ENCODE measurements at regions not wholly inside any gene's neighbourhood (a gene's known extent, or its start where the extent isn't known, plus 50 kb on each side); places are given as distances from the start of the nearest gene placed in this dataset.

DNA sequence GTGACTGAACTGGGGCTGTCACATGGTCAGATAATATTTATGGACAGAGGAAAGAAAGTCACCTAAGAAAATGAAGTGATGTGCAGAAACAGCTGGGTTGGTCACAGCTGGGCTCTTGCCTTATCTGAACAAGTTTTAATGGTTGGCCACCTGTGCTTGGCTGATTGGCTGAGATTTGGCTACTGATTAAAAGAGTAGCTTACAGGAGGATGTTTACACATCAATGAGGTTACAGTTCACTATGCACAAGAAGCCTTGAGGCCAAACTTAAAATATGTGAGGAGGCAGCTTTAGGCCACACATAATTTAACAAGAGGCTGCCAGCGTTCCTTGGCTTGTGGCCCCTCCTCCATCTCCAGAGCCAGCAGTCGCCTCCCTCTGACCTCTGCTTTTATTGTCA is 99.2 kb upstream of the C1QTNF9B start:
- H3K27ac ChIP-seq (ENCODE audit: insufficient read depth, low read depth, low read length) = no peak overlapping the region
- no peak overlapping the region for H3K9ac ChIP-seq (replicated peaks; ENCODE audit: extremely low read depth, insufficient read depth, low read length)
- CTCF ChIA-PET = interaction anchor here (0.7 to 1.2 kb wide), 2 partner anchors 24 to 36 kb away, joined by 3 read pairs; no protein-coding TSS in a partner anchor
- H3K36me3 ChIP-seq (ENCODE audit: control insufficient read depth in 2 of 2, extremely low read depth in 1 of 2, insufficient read depth in 2 of 2, low read length in 2 of 2) = no peaks in the 10 kb centered on the region
- intact Hi-C loops (cut with micrococcal nuclease) = no loop called here
- no peaks in the 10 kb centered on the region for H3K9me3 ChIP-seq (replicated peaks; ENCODE audit: control insufficient read depth, insufficient read depth, low read length)
- POLR2A ChIA-PET = no interaction called here
- H3K27me3 ChIP-seq (ENCODE audit: control insufficient read depth in 2 of 2, insufficient read depth in 2 of 2, low read length in 2 of 2) = peaks cover 0 to 3% of the 10 kb centered on the region in 2 experiments
- dilution Hi-C loops (cut with MboI; ENCODE audit: extremely low pct_ligation_motif_present, low sequenced_read_pairs) = no loop called here
- no peaks in the 10 kb centered on the region for H3K4me1 ChIP-seq (ENCODE audit: control insufficient read depth, extremely low read depth, insufficient read depth, low read length)
- H2AFZ ChIP-seq (ENCODE audit: low read depth, low read length) = no peak overlapping the region
- DNase-seq (ENCODE audit: low read depth, low spot score) = no peak
- BruUV-seq (replicated peaks) = no TSS peak
- no peaks in the 10 kb centered on the region for H3K79me2 ChIP-seq (ENCODE audit: control insufficient read depth, insufficient read depth, low read length)
- H4K20me1 ChIP-seq (replicated peaks; ENCODE audit: control insufficient read depth, extremely low read depth, insufficient read depth, low read length) = no peaks in the 10 kb centered on the region
- H3K4me3 ChIP-seq (replicated peaks in 1 of 3; ENCODE audit: insufficient read depth in 1 of 3, low read depth in 1 of 3, low read length in 3 of 3) = no peak overlapping the region
- no peaks in the 10 kb centered on the region for H3K9me1 ChIP-seq (replicated peaks; ENCODE audit: control insufficient read depth, extremely low read depth, insufficient read depth, low read length)
- no peak overlapping the region for H3K4me2 ChIP-seq (ENCODE audit: insufficient read depth, low read length)
- no peak for FAIRE-seq
- TF ChIP-seq GATA2 (IDR thresholded peaks at IDR 0.05; ENCODE audit: insufficient read depth, insufficient read length, low read depth, low read length) = no peak
- TF ChIP-seq MYC (IDR thresholded peaks at IDR 0.05; ENCODE audit: low read depth, low read length) = no peak
- no peak for TF ChIP-seq JUN (IDR thresholded peaks at IDR 0.05; ENCODE audit: borderline replicate concordance, insufficient read depth, insufficient read length, low read depth)
- no peak for TF ChIP-seq FOS (IDR thresholded peaks at IDR 0.05; ENCODE audit: borderline replicate concordance, insufficient read depth, low read length)
- TF ChIP-seq POLR2AphosphoS5 (IDR thresholded peaks at IDR 0.05; ENCODE audit: insufficient read depth, low read depth, low read length) = no peak
- TF ChIP-seq POLR2A (IDR thresholded peaks at IDR 0.05; ENCODE audit: low read depth, low read length) = no peak
- no peak for TF ChIP-seq CTCF (IDR thresholded peaks at IDR 0.05; ENCODE audit: extremely low read depth in 1 of 2, insufficient read depth in 1 of 2, low read depth in 1 of 2, low read length in 2 of 2)
- TF ChIP-seq MAX (IDR thresholded peaks at IDR 0.05; ENCODE audit: insufficient read depth, insufficient read length) = no peak
- no peak for TF ChIP-seq EZH2 (IDR thresholded peaks at IDR 0.05; ENCODE audit: borderline replicate concordance, low read depth, low read length, severe bottlenecking)

Measured in endothelial cell of umbilical vein (primary cell).